Stimulated activated CD8-positive, alpha-beta memory T cell treated with anti-CD3 and anti-CD28 coated beads, Interleukin-15, amount 100 ng/mL, for 48 hours (primary cell): ENCODE measurements at regions not wholly inside any gene's neighbourhood (a gene's known extent, or its start where the extent isn't known, plus 50 kb on each side); places are given as distances from the start of the nearest gene placed in this dataset.
"Not testable (repeated sequence)": the region's sequence is repeated elsewhere in the genome, so short reads cannot be mapped to it uniquely, and the experiment has no call there.

Experiments used
- DNase-seq, 2 donors: peaks; one replicate each; pipeline ENCODE4 v3.0.0-alpha.2; 2020; ENCODE audit warnings: low read depth in 2 of 2

DNA sequence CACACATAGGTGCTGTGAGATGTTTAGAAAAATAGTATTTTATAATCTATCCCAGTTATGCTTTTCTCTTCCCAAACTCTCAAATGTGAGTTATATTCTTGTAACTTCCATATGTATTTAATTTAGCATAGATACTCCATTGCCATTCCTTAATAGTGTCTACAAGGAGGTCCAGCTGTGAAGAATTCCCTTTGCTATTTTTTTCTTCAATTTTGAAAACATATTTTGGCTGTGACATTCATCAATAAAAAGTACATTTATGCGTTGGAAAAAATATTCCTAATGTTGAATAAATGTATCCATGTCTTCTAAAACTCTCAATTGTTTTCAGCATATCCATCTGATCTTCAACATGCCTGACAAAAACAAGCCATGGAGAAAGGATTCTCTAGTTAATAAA lies 1402.0 kb upstream of the SEL1L start:
- DNase-seq = no peak

GRCh38 chr14:82951171-82951570 lies 1417.5 kb upstream of the SEL1L start:
- no peak for DNase-seq

DNA sequence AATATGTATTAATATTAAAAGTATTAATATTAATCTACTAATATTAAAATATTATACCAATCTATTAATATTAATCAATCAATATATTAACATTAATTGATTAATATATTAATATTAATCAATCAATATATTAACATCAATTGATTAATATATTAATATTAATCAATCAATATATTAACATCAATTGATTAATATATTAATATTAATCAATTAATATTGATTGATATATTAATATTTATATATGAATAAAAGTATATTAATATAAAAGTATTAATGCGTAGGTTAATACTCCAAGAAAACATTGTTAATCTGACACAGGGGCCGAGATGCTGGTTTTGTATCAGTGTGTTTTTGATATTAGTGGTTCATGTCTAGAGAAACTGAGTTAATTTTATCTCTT lies 1430.1 kb upstream of the SEL1L start:
- DNase-seq = no peak

DNA sequence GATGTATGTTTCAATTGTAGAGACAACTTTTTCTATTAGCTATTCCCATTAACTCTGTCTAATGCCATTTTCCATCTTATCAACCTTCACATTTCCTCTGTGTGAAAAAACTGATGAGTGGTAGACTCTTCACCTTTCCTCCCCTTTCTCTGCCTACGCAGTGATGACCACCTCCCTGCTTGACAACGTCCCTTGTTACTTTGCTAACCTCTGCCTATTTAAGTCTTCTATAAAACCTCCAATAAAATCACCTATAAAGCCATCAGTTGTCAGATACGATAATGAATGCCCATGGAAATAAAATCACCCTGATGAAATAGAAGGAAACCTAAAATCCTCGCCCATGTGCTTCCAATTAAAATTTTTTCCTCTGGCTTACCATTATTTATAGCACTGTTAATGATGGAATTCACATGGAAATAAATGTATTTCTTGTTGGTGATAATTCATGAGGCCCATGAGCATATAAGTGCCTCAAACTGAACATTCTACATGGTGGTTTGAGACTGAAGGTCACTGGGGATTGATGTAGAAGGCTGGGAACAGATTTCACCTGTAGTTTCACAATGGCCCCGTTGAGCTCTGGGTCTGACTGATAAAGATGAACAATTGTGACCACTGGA lies 1454.0 kb upstream of the SEL1L start:
- DNase-seq = no peak

DNA sequence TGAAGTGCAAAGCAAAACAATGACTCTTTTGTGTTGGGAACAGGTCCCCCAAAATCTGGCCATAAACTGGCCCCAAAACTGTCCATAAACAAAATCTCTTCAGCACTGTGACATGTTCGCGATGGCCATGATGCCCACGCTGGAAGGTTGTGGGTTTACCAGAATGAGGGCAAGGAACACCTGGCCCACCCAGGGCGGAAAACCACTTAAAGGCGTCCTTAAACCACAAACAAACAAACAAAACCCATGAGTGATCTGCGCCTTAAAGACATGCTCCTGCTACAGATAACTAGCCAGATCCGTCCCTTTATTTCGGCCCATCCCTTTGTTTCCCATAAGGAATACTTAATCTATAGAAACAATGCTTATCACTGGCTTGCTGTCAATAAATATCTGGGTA lies 1460.9 kb upstream of the SEL1L start:
- not testable (repeated sequence) for DNase-seq

DNA sequence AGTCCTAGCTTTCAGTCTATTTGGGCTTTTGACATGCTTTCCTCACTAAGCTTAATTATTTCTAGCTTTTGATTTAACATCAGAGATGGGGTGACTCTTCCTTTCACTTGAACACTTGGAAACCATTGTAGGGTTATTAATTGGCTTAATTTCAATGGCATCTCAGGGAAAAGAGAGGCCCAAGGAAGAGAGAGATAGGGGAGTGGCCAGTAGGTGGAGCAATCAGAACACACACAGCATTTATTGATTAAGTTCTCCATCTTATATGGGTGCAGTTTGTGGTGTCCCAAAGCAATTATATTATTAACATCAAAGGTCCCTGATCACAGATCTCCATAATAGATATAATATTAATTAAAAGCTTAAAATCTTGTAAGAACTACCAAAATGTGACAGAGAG lies 1466.1 kb upstream of the SEL1L start:
- no peak for DNase-seq

GRCh38 chr14:83004456-83005006 lies 1470.9 kb upstream of the SEL1L start:
- DNase-seq = no peak

DNA sequence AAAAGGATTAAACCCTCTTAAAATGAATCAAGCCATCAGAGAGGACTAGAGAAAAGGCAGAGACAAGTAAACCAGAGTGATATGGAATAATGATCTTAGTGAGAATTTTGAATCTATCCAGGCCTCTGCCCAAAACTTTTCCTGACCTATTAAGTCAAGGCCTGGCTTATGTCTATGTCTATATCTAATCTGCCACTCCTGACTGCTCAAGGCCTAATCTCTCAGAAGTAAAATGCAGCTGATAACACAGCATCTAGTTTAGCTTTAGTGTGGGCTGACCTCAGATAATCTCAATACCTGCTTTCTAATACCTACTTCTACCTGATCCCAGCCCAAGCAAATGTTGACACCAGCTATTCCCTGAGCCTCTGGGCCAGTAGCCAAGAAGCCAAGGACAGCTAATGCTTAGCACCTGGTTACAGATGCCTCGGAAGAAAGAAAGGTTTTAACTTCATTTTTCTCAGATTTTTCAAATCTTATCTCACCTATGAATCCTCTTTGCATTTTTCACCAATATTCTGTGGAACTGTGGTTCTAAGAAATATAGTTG lies 1472.5 kb upstream of the SEL1L start:
- DNase-seq = no peak

- DNase-seq = not testable (repeated sequence)
Observed at GRCh38 chr14:83007052-83007451, 1473.4 kb upstream of the SEL1L start.

GRCh38 chr14:83007641-83008225 lies 1474.1 kb upstream of the SEL1L start:
- no peak for DNase-seq

DNA sequence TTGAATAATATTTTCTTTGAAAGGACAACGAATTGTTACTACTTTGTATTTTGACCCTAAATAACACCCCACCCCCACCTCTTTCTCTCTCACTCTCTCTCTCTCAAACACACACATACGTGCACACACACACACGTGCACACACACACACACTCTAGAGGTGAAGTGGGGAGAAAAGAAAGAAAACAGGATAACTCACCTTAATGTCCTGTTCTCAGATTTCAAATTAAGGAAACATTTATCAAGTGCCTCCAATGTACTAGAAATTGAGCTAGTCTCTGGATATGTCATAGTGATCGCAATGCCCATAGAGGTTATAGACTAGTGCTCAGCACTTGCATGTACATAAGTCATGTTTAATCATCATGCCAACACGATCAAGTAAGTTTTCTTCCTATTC lies 1483.6 kb upstream of the SEL1L start:
- no peak for DNase-seq

GRCh38 chr14:83019744-83020414 lies 1486.2 kb upstream of the SEL1L start:
- no peak for DNase-seq

DNA sequence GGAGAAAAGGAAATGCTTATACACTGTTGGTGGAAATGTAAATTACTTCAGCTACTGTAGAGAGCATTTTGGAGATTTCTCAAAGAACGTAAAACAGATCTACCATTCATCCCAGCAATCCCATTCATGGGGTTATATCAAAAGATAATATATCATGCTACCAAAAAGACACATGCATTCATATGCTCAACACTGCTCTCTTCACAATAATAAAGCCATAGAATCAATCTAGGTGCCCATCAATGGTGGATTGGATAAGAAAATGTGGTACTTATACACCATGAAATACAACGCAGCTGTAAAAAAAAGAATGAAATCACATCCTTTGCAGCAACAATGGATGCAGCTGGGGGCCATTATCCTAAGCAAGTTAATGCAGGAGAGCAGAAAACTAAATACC lies 1487.7 kb upstream of the SEL1L start:
- no peak for DNase-seq

GRCh38 chr14:83023369-83023768 lies 1489.7 kb upstream of the SEL1L start:
- no peak for DNase-seq

- DNase-seq = no peak
Observed at GRCh38 chr14:83041224-83041623, 1507.6 kb upstream of the SEL1L start.

DNA sequence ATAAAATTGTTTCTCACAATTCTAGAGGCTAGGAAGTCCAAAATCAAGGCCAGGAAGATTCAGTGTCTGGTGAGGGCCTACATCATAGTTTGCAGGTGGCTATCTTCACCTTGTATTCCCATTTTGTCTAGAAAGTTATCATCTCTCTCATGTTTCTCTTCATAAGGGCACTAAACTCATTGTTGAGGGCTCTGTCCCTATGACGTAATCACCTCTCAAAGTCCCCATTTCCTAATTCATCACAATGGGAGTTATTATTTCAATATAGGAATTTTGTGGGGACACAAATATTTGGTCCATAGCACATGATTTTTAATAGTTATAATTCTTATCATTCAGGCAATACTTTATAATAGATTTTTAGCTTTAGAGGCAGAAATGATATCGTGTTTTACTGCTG lies 1509.2 kb upstream of the SEL1L start:
- no peak for DNase-seq

- no peak for DNase-seq
Observed at GRCh38 chr14:83044001-83044400, 1510.3 kb upstream of the SEL1L start.

GRCh38 chr14:83047059-83047830 lies 1513.6 kb upstream of the SEL1L start:
- no peak for DNase-seq

DNA sequence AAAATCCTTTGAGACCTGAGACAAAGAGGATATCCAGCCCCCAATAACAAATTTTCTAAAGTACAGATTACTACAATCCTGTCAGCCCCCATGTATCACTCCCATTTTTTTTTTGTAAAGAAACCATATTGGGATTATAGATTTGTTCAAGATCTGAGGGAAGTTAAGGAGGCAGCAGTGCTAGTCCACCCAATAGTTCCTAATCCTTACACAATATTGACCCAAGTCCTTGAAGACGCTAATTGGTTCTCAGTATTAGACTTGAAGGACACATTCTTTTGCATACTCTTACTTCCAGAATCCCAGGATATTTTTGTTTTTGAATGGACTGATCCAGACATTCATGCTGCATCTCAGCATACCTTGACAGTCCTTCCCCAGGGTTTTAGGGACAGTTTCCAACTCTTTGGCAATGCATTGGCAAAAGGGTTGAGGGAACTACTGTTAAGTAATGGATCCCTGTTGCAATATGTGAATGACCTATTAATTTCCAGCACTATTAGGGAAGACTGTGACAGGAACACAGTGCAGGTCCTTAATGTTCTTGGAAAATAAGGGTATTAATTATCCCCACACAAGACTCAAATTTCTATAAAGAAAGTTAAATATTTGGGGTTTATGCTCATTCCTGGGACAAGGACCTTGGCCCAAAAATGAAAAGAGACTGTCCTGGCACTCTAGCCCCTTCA lies 1519.5 kb upstream of the SEL1L start:
- no peak for DNase-seq

DNA sequence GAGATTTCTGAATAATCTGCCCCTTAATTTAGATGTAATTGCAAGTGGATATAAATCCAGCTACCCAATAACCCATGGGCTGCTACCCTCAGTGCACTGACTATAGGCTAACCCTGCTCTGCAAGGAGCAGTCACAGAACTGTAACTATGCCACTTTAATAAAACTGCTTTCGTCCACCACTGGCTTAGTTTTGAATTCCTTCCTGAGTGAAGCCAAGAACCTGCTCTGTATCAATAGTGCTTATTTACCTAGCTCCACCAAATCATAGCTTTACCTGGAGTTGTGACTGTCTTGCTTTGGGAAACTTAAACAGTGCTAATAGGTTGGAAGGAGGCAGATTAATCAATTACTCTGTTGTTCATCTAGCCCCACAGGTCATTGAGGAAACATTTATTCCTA lies 1524.4 kb upstream of the SEL1L start:
- DNase-seq = no peak

GRCh38 chr14:83071888-83072501 lies 1538.3 kb upstream of the SEL1L start:
- no peak for DNase-seq
